GM12891 (cell line): ENCODE measurements at regions not wholly inside any gene's neighbourhood (a gene's known extent, or its start where the extent isn't known, plus 50 kb on each side); places are given as distances from the start of the nearest gene placed in this dataset.

Experiments
- POLR2A ChIP-seq: IDR thresholded peaks from 2 replicates; pipeline ENCODE4 v1.6.1; 2011; ENCODE audit warnings: low read depth, low read length, control low read depth
- POLR2AphosphoS5 ChIP-seq: IDR thresholded peaks from 2 replicates; pipeline ENCODE4 v1.6.1; 2011; ENCODE audit warnings: low read depth, low read length, control low read depth
- POU2F2 ChIP-seq: IDR thresholded peaks from 2 replicates; pipeline ENCODE4 v1.6.1; 2011; ENCODE audit warnings: low read depth, mild to moderate bottlenecking, control low read depth, low read length, moderate library complexity
- SPI1 ChIP-seq: IDR thresholded peaks from 2 replicates; pipeline ENCODE4 v1.6.1; 2011; ENCODE audit warnings: low read depth, low read length, control low read depth
- TAF1 ChIP-seq: IDR thresholded peaks from 2 replicates; pipeline ENCODE4 v1.6.1; 2011; ENCODE audit warnings: low read depth, low read length, control low read depth

- TF ChIP-seq POLR2AphosphoS5 (no peak), POLR2A (no peak), TAF1 (no peak), POU2F2 (no peak), SPI1 (no peak)
Measured at GRCh38 chr4:3818371-3818770, 52.2 kb downstream of the ADRA2C start.
